Muscle layer of colon (tissue), 2 donors: ENCODE measurements at regions not wholly inside any gene's neighbourhood (a gene's known extent, or its start where the extent isn't known, plus 50 kb on each side); places are given as distances from the start of the nearest gene placed in this dataset.

Source experiments
- H3K27ac ChIP-seq: one replicate; pipeline ENCODE4 v1.7.0; 2013; ENCODE audit warnings: low read depth, mild to moderate bottlenecking, low read length, moderate library complexity
- H3K27me3 ChIP-seq, 2 donors: one replicate each; pipeline ENCODE4 v1.7.0; 2013; ENCODE audit warnings: low read length in 2 of 2, mild to moderate bottlenecking in 2 of 2; ENCODE audit not compliant: insufficient read depth in 2 of 2, control insufficient read depth in 1 of 2
- H3K36me3 ChIP-seq: one replicate; pipeline ENCODE4 v1.7.0; 2013; ENCODE audit warnings: mild to moderate bottlenecking, low read length; ENCODE audit not compliant: insufficient read depth
- H3K4me1 ChIP-seq: one replicate; pipeline ENCODE4 v1.7.0; 2013; ENCODE audit warnings: mild to moderate bottlenecking, low read length; ENCODE audit not compliant: insufficient read depth
- H3K4me3 ChIP-seq, 2 donors: one replicate each; pipeline ENCODE4 v1.7.0; 2013; ENCODE audit warnings: low read length in 2 of 2, low read depth in 1 of 2, mild to moderate bottlenecking in 1 of 2, moderate library complexity in 1 of 2
- H3K9ac ChIP-seq: one replicate; pipeline ENCODE4 v1.7.0; 2013; ENCODE audit warnings: low read length
- H3K9me3 ChIP-seq: one replicate; pipeline ENCODE4 v1.7.0; 2013; ENCODE audit warnings: mild to moderate bottlenecking, low read length
- donor health status: abdominal sarcoma.
- donor health status: Adenocarcinoma of cecum.

GRCh38 chr5:29702875-29703274 lies 1490.6 kb upstream of the CDH6 start:
- Histone ChIP-seq H3K9me3 (no peaks in the 10 kb centered on the region), H3K9ac (no peak overlapping the region), H3K4me1 (no peaks in the 10 kb centered on the region), H3K4me3 (no peak overlapping the region), H3K27me3 (no peaks in the 10 kb centered on the region), H3K36me3 (no peaks in the 10 kb centered on the region), H3K27ac (no peak overlapping the region)

- H3K36me3 ChIP-seq, result no peaks in the 10 kb centered on the region
- H3K9ac ChIP-seq, result no peak overlapping the region
- no peaks in the 10 kb centered on the region for H3K27me3 ChIP-seq
- H3K4me3 ChIP-seq, result no peak overlapping the region
- no peak overlapping the region for H3K27ac ChIP-seq
- no peaks in the 10 kb centered on the region for H3K9me3 ChIP-seq
- no peaks in the 10 kb centered on the region for H3K4me1 ChIP-seq
Measured at GRCh38 chr5:29701600-29701999, 1491.9 kb upstream of the CDH6 start.

- Histone ChIP-seq H3K27me3 (no peaks in the 10 kb centered on the region), H3K36me3 (no peaks in the 10 kb centered on the region), H3K27ac (no peak overlapping the region)
Measured at GRCh38 chr5:29697785-29698414, 1495.6 kb upstream of the CDH6 start.

GRCh38 chr5:29697278-29697677 lies 1496.2 kb upstream of the CDH6 start:
- Histone ChIP-seq H3K9me3 (no peaks in the 10 kb centered on the region), H3K4me1 (no peaks in the 10 kb centered on the region), H3K27ac (no peak overlapping the region), H3K27me3 (no peaks in the 10 kb centered on the region), H3K4me3 (no peak overlapping the region), H3K9ac (no peak overlapping the region), H3K36me3 (no peaks in the 10 kb centered on the region)

More at GRCh38 chr5:29697785-29698414, 1495.6 kb upstream of the CDH6 start:
- Histone ChIP-seq H3K4me3 (no peak overlapping the region), H3K9ac (no peak overlapping the region), H3K9me3 (no peaks in the 10 kb centered on the region), H3K4me1 (no peaks in the 10 kb centered on the region)

GRCh38 chr5:29672678-29673077 lies 1520.8 kb upstream of the CDH6 start:
- Histone ChIP-seq H3K36me3 (no peaks in the 10 kb centered on the region), H3K4me1 (no peaks in the 10 kb centered on the region), H3K27me3 (no peaks in the 10 kb centered on the region), H3K9me3 (no peaks in the 10 kb centered on the region), H3K4me3 (no peak overlapping the region), H3K27ac (no peak overlapping the region), H3K9ac (no peak overlapping the region)

- Histone ChIP-seq H3K9me3 (no peaks in the 10 kb centered on the region), H3K27me3 (no peaks in the 10 kb centered on the region), H3K36me3 (no peaks in the 10 kb centered on the region), H3K4me3 (no peak overlapping the region), H3K27ac (no peak overlapping the region), H3K4me1 (no peaks in the 10 kb centered on the region), H3K9ac (no peak overlapping the region)
Measured at GRCh38 chr5:29662876-29663275, 1530.6 kb upstream of the CDH6 start.

- H3K4me1 ChIP-seq, result no peaks in the 10 kb centered on the region
- H3K36me3 ChIP-seq, result no peaks in the 10 kb centered on the region
- H3K9ac ChIP-seq, result no peak overlapping the region
- H3K4me3 ChIP-seq, result no peak overlapping the region
- no peaks in the 10 kb centered on the region for H3K27me3 ChIP-seq
- no peaks in the 10 kb centered on the region for H3K9me3 ChIP-seq
- no peak overlapping the region for H3K27ac ChIP-seq
Measured at GRCh38 chr5:29654954-29655353, 1538.5 kb upstream of the CDH6 start.

- Histone ChIP-seq H3K9me3 (no peaks in the 10 kb centered on the region), H3K4me3 (no peak overlapping the region), H3K36me3 (no peaks in the 10 kb centered on the region), H3K9ac (no peak overlapping the region), H3K27ac (no peak overlapping the region), H3K27me3 (no peaks in the 10 kb centered on the region), H3K4me1 (no peaks in the 10 kb centered on the region)
Measured at GRCh38 chr5:29649321-29649720, 1544.2 kb upstream of the CDH6 start.

- Histone ChIP-seq H3K27me3 (no peaks in the 10 kb centered on the region), H3K27ac (no peak overlapping the region), H3K4me1 (no peaks in the 10 kb centered on the region), H3K9me3 (no peaks in the 10 kb centered on the region), H3K4me3 (no peak overlapping the region), H3K36me3 (no peaks in the 10 kb centered on the region), H3K9ac (no peak overlapping the region)
Measured at GRCh38 chr5:29642601-29643000, 1550.9 kb upstream of the CDH6 start.

- Histone ChIP-seq H3K9ac (no peak overlapping the region), H3K36me3 (no peaks in the 10 kb centered on the region), H3K4me1 (no peaks in the 10 kb centered on the region), H3K9me3 (no peaks in the 10 kb centered on the region), H3K27me3 (no peaks in the 10 kb centered on the region), H3K27ac (no peak overlapping the region), H3K4me3 (no peak overlapping the region)
Measured at GRCh38 chr5:29614206-29614605, 1579.3 kb upstream of the CDH6 start.

- Histone ChIP-seq H3K4me1 (no peaks in the 10 kb centered on the region), H3K27me3 (no peaks in the 10 kb centered on the region), H3K9ac (no peak overlapping the region), H3K36me3 (no peaks in the 10 kb centered on the region), H3K9me3 (no peaks in the 10 kb centered on the region), H3K27ac (no peak overlapping the region), H3K4me3 (no peak overlapping the region)
Measured at GRCh38 chr5:29588236-29588635, 1605.2 kb upstream of the CDH6 start.

GRCh38 chr5:29587832-29588231 lies 1605.7 kb upstream of the CDH6 start:
- no peak overlapping the region for H3K27ac ChIP-seq
- H3K4me3 ChIP-seq, result no peak overlapping the region
- H3K9me3 ChIP-seq, result no peaks in the 10 kb centered on the region
- H3K27me3 ChIP-seq, result no peaks in the 10 kb centered on the region
- no peaks in the 10 kb centered on the region for H3K36me3 ChIP-seq
- no peaks in the 10 kb centered on the region for H3K4me1 ChIP-seq
- H3K9ac ChIP-seq, result no peak overlapping the region
